Right cardiac atrium (tissue), 5 donors: ENCODE measurements at regions not wholly inside any gene's neighbourhood (a gene's known extent, or its start where the extent isn't known, plus 50 kb on each side); places are given as distances from the start of the nearest gene placed in this dataset.
A peak's percentile ranks its signal among the peaks of the same experiment; 100 is the strongest.
"Not testable (repeated sequence)": the region's sequence is repeated elsewhere in the genome, so short reads cannot be mapped to it uniquely, and the experiment has no call there.

ENCODE experiments used
- ATAC-seq, 2 donors: fragments of 200-7000 bp; cut with Tn5 transposase; one replicate each; pipeline versions ENCODE4 v1.8.0 to v1.9.1; 2020; ENCODE audit warnings: moderate library complexity in 2 of 2, mild to moderate bottlenecking in 1 of 2
- DNase-seq, 3 donors: peaks; one replicate each; pipeline ENCODE4 v3.0.0-alpha.2; 2020
- H3K27ac ChIP-seq: one replicate; pipeline ENCODE4 v1.5.1; 2013; ENCODE audit warnings: mild to moderate bottlenecking, low read length, control low read depth, moderate library complexity
- H3K27me3 ChIP-seq: one replicate; pipeline ENCODE4 v1.6.1; 2013; ENCODE audit not compliant: control insufficient read depth, insufficient read depth
- H3K4me1 ChIP-seq: one replicate; pipeline ENCODE4 v1.6.1; 2013; ENCODE audit warnings: low read length; ENCODE audit not compliant: control insufficient read depth, insufficient read depth
- H3K4me3 ChIP-seq: one replicate; pipeline ENCODE4 v1.5.1; 2013; ENCODE audit warnings: low read length, control low read depth
- H3K9me3 ChIP-seq: one replicate; pipeline ENCODE4 v1.6.1; 2013; ENCODE audit warnings: low read length; ENCODE audit not compliant: control insufficient read depth
- WGBS: extraction: QIAGEN DNeasy Blood & Tissue Kit; methylation state at CpG from one replicate; pipeline ENCODE4 v1.1.7; 2013; 5-methylcytosine and 5-hydroxymethylcytosine counted together
- intact Hi-C, 4 donors: fragments of 100-400 bp; cut with DNase I; formaldehyde crosslinking; loops; one replicate each; pipeline versions ENCODE4 v1.11.0 to v1.14.0; 2022 to 2023
- donor health status: healthy with polysubstance abuse.
- donor health status: DM: no; HTN: yes; CAD: no.
- donor health status: DM: no; HTN: no; CAD: no.
- donor health status: DM: no; HTN: yes; CAD: no; lungs with severe emphysema.
- donor health status: DM: yes; HTN: yes; CAD: no.

- intact Hi-C loops, result no loop called here
- no peaks in the 10 kb centered on the region for H3K9me3 ChIP-seq
- H3K4me3 ChIP-seq, result peak overlapping the region; percentile 10
- H3K4me1 ChIP-seq, result peaks cover 1% of the 10 kb centered on the region
- H3K27ac ChIP-seq, result no peak overlapping the region
- DNase-seq (peak in 1 of 3 donors; percentile 33), ATAC-seq (peak; percentile 59 to 61)
- H3K27me3 ChIP-seq, result no peaks in the 10 kb centered on the region
Observed at GRCh38 chr3:28151608-28152228, 89.7 kb upstream of the CMC1 start.

GRCh38 chr3:28155631-28156030 lies 85.8 kb upstream of the CMC1 start:
- DNase-seq, result no peak
- intact Hi-C loops, result no loop called here
- Histone ChIP-seq H3K27me3 (no peaks in the 10 kb centered on the region), H3K4me1 (no peaks in the 10 kb centered on the region), H3K27ac (no peak overlapping the region), H3K4me3 (no peak overlapping the region), H3K9me3 (no peaks in the 10 kb centered on the region)
- no peak for ATAC-seq
- 60% methylated on average over 2 of the region's 2 CpGs for WGBS

- intact Hi-C loops, DNase-seq, H3K4me1 ChIP-seq, H3K27ac ChIP-seq, H3K27me3 ChIP-seq, H3K9me3 ChIP-seq, ATAC-seq, H3K4me3 ChIP-seq: not testable (repeated sequence)
- WGBS, result 91% methylated on average over 16 of the region's 16 CpGs
Observed at GRCh38 chr3:28156599-28156998, 84.8 kb upstream of the CMC1 start.

- DNase-seq, result no peak
- WGBS, result 70% methylated on average over 1 of the region's 1 CpG
- Histone ChIP-seq H3K4me3 (no peak overlapping the region), H3K9me3 (no peaks in the 10 kb centered on the region), H3K27me3 (no peaks in the 10 kb centered on the region), H3K4me1 (no peaks in the 10 kb centered on the region), H3K27ac (no peak overlapping the region)
- no peak for ATAC-seq
- intact Hi-C loops, result no loop called here
Observed at GRCh38 chr3:28171962-28172361, 69.5 kb upstream of the CMC1 start.

GRCh38 chr3:28172748-28173147 lies 68.7 kb upstream of the CMC1 start:
- ATAC-seq (no peak), DNase-seq (no peak)
- H3K4me3 ChIP-seq, result no peak overlapping the region
- H3K27ac ChIP-seq, result no peak overlapping the region
- no peaks in the 10 kb centered on the region for H3K4me1 ChIP-seq
- H3K9me3 ChIP-seq, result no peaks in the 10 kb centered on the region
- intact Hi-C loops, result no loop called here
- H3K27me3 ChIP-seq, result no peaks in the 10 kb centered on the region

- H3K27ac ChIP-seq, result no peak overlapping the region
- no peak overlapping the region for H3K4me3 ChIP-seq
- 22% methylated on average over 3 of the region's 3 CpGs for WGBS
- intact Hi-C loops, result no loop called here
- no peaks in the 10 kb centered on the region for H3K4me1 ChIP-seq
- DNase-seq (no peak), ATAC-seq (no peak)
- H3K27me3 ChIP-seq, result no peaks in the 10 kb centered on the region
- H3K9me3 ChIP-seq, result no peaks in the 10 kb centered on the region
Observed at GRCh38 chr3:28173836-28174235, 67.6 kb upstream of the CMC1 start.

GRCh38 chr3:28186748-28187147 lies 54.7 kb upstream of the CMC1 start:
- no peak for DNase-seq
- ATAC-seq, result no peak
- H3K4me1 ChIP-seq, result no peaks in the 10 kb centered on the region
- H3K27me3 ChIP-seq, result no peaks in the 10 kb centered on the region
- no peak overlapping the region for H3K4me3 ChIP-seq
- H3K9me3 ChIP-seq, result no peaks in the 10 kb centered on the region
- H3K27ac ChIP-seq, result no peak overlapping the region
- intact Hi-C loops, result no loop called here

- intact Hi-C loops, result no loop called here
- 88% methylated on average over 2 of the region's 2 CpGs for WGBS
- no peaks in the 10 kb centered on the region for H3K4me1 ChIP-seq
- ATAC-seq (no peak), DNase-seq (no peak)
- no peak overlapping the region for H3K4me3 ChIP-seq
- H3K27me3 ChIP-seq, result no peaks in the 10 kb centered on the region
- no peak overlapping the region for H3K27ac ChIP-seq
- no peaks in the 10 kb centered on the region for H3K9me3 ChIP-seq
Observed at GRCh38 chr3:28188686-28189085, 52.7 kb upstream of the CMC1 start.

- intact Hi-C loops, result no loop called here
- DNase-seq, result no peak
- Histone ChIP-seq H3K4me1 (no peaks in the 10 kb centered on the region), H3K4me3 (no peak overlapping the region), H3K27ac (no peak overlapping the region), H3K27me3 (no peaks in the 10 kb centered on the region), H3K9me3 (no peaks in the 10 kb centered on the region)
- no peak for ATAC-seq
- WGBS, result 94% methylated on average over 2 of the region's 2 CpGs
Observed at GRCh38 chr3:28191363-28191762, 50.1 kb upstream of the CMC1 start.
